GM23338 (cell line): ENCODE measurements at regions not wholly inside any gene's neighbourhood (a gene's known extent, or its start where the extent isn't known, plus 50 kb on each side); places are given as distances from the start of the nearest gene placed in this dataset.

Experiments used
- EZH2 ChIP-seq: fragments of 200-600 bp; sonication (generic); IDR thresholded peaks from one replicate; pipeline ENCODE4 v1.8.0; 2017; ENCODE audit warnings: antibody characterized with exemption, mild to moderate bottlenecking, low read depth; ENCODE audit not compliant: unreplicated experiment
- JUNB ChIP-seq: IDR thresholded peaks from one replicate; pipeline ENCODE4 v1.6.1; 2016; ENCODE audit warnings: antibody characterized with exemption; ENCODE audit not compliant: unreplicated experiment
- POLR2AphosphoS5 ChIP-seq: IDR thresholded peaks from 2 replicates; pipeline ENCODE4 v1.6.1; 2016; ENCODE audit warnings: antibody characterized with exemption, low read depth
- STAT1 ChIP-seq: IDR thresholded peaks from one replicate; pipeline ENCODE4 v1.6.1; 2016; ENCODE audit warnings: antibody characterized with exemption; ENCODE audit not compliant: unreplicated experiment
- TF ChIP-seq, protein P1 (sequence below), 2 experiments: fragments of 200-600 bp in 1 of 2; sonication (generic) in 1 of 2; conservative IDR thresholded peaks; 2 replicates each; pipeline versions ENCODE4 v1.5.1 to v1.6.1; 2016 to 2017; ENCODE audit warnings: antibody characterized with exemption in 2 of 2, low read depth in 2 of 2, mild to moderate bottlenecking in 2 of 2, moderate library complexity in 1 of 2
- TF ChIP-seq, protein P2 (sequence below): IDR thresholded peaks from 2 replicates; pipeline ENCODE4 v1.6.1; 2016; ENCODE audit warnings: antibody characterized with exemption

DNA sequence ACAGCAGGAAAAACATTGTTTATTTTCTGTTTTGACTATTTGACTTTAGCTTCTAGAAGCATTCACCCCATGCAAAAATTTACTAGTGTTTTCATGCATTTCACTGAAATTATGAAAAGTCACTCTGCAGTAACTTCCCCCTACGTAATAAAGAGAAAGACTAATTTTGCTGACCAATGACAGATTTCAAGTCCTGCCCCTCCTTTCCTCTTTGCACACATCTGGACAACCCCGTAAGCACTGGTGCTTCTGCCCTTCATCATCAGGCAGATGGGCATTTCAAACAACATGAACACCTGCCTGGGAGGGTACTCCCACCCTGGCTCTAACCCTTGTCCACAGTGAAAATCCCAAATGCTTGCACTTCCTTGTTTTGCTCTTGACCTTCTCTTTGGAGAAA is 815.0 kb upstream of the ID2 start:
- TF ChIP-seq, protein P1, sequence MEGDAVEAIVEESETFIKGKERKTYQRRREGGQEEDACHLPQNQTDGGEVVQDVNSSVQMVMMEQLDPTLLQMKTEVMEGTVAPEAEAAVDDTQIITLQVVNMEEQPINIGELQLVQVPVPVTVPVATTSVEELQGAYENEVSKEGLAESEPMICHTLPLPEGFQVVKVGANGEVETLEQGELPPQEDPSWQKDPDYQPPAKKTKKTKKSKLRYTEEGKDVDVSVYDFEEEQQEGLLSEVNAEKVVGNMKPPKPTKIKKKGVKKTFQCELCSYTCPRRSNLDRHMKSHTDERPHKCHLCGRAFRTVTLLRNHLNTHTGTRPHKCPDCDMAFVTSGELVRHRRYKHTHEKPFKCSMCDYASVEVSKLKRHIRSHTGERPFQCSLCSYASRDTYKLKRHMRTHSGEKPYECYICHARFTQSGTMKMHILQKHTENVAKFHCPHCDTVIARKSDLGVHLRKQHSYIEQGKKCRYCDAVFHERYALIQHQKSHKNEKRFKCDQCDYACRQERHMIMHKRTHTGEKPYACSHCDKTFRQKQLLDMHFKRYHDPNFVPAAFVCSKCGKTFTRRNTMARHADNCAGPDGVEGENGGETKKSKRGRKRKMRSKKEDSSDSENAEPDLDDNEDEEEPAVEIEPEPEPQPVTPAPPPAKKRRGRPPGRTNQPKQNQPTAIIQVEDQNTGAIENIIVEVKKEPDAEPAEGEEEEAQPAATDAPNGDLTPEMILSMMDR (conservative IDR thresholded peaks at IDR 0.05; ENCODE audit: low read depth in 2 of 2), result no peak
- TF ChIP-seq EZH2 (no peak), POLR2AphosphoS5 (no peak), STAT1 (no peak), JUNB (no peak)
- TF ChIP-seq, protein P2, sequence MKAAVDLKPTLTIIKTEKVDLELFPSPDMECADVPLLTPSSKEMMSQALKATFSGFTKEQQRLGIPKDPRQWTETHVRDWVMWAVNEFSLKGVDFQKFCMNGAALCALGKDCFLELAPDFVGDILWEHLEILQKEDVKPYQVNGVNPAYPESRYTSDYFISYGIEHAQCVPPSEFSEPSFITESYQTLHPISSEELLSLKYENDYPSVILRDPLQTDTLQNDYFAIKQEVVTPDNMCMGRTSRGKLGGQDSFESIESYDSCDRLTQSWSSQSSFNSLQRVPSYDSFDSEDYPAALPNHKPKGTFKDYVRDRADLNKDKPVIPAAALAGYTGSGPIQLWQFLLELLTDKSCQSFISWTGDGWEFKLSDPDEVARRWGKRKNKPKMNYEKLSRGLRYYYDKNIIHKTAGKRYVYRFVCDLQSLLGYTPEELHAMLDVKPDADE, result no peak
